HCT116 (cell line): ENCODE measurements at regions not wholly inside any gene's neighbourhood (a gene's known extent, or its start where the extent isn't known, plus 50 kb on each side); places are given as distances from the start of the nearest gene placed in this dataset.
A peak's percentile ranks its signal among the peaks of the same experiment; 100 is the strongest.

Experiments used
- ATAC-seq: fragments of 200-7000 bp; cut with Tn5 transposase; 2 replicates; pipeline ENCODE4 v1.9.1; 2020; ENCODE audit warnings: mild to moderate bottlenecking, moderate library complexity
- BruUV-seq: library from RNA; stranded (reverse); fragments of 400-500 nt; replicated peaks from 2 replicates; lab custom pipeline; 2021; lab: Mats Ljungman, UMichigan
- CTCF ChIA-PET: fragments of 300-600 bp; sonication (Branson Sonifier 250); formaldehyde crosslinking; loops from one replicate; lab custom pipeline; 2021; ENCODE audit warnings: antibody characterized with exemption; lab: Charles Lee
- POLR2A ChIA-PET: fragments of 300-600, 350-600 bp; sonication (Branson Sonifier 250); formaldehyde crosslinking; loops from one replicate; lab custom pipeline; 2021; ENCODE audit warnings: antibody characterized with exemption; lab: Charles Lee
- RAD21 ChIA-PET, 2 experiments: fragments of 300-600 bp; sonication (Branson Sonifier 250); formaldehyde crosslinking; loops; one replicate each; lab custom pipeline; 2023; ENCODE audit warnings: low total read pairs in 2 of 2; ENCODE audit not compliant: uncharacterized antibody in 2 of 2, unreplicated experiment in 2 of 2, low non-redundant PET in 1 of 2; lab: Charles Lee
- DNase-seq: peaks from one replicate; pipeline ENCODE4 v3.0.0-alpha.2; 2010; ENCODE audit warnings: low read depth, low spot score
- H2AFZ ChIP-seq: fragments of 200-600 bp; shearing (Covaris generic), sonication (generic); 2 replicates; pipeline ENCODE4 v1.6.1; 2017; ENCODE audit warnings: low read depth, mixed run types, mixed read lengths, antibody characterized with exemption, low read length; ENCODE audit not compliant: poor library complexity, severe bottlenecking
- H3K27ac ChIP-seq: 2 replicates; pipeline ENCODE4 v1.5.1; 2012; ENCODE audit warnings: low read depth, low read length
- H3K27me3 ChIP-seq: fragments of 200-600 bp; sonication (generic); 2 replicates; pipeline ENCODE4 v1.6.1; 2016; ENCODE audit warnings: mixed run types, low read length, mixed read lengths; ENCODE audit not compliant: insufficient read depth
- H3K36me3 ChIP-seq, 2 experiments: fragments of 200-500 bp in 1 of 2; fragments of 200-600 bp in 1 of 2; sonication (Bioruptor generic) in 1 of 2; sonication (generic) in 1 of 2; 2 replicates each; pipeline versions ENCODE4 v1.5.1 to v1.6.1; 2014 to 2016; ENCODE audit warnings: low read length in 2 of 2, inconsistent platforms in 1 of 2, mixed read lengths in 1 of 2, mixed run types in 1 of 2; ENCODE audit not compliant: insufficient read depth in 2 of 2, control insufficient read depth in 1 of 2
- H3K4me1 ChIP-seq, 2 experiments: fragments of 200-600 bp in 1 of 2; sonication (generic) in 1 of 2; 2 replicates each; pipeline versions ENCODE4 v1.5.1 to v1.6.1; 2012 to 2017; ENCODE audit warnings: low read length in 2 of 2, inconsistent platforms in 1 of 2, mild to moderate bottlenecking in 1 of 2, mixed read lengths in 1 of 2, mixed run types in 1 of 2, moderate library complexity in 1 of 2; ENCODE audit not compliant: insufficient read depth in 2 of 2, control insufficient read depth in 1 of 2
- H3K4me2 ChIP-seq: fragments of 200-600 bp; sonication (generic); 2 replicates; pipeline ENCODE4 v1.6.1; 2017; ENCODE audit warnings: mixed run types, low read length, mixed read lengths
- H3K4me3 ChIP-seq, 2 experiments: fragments of 200-600 bp in 1 of 2; sonication (generic) in 1 of 2; replicated peaks in 1 of 2; 2 replicates each; pipeline ENCODE4 v1.5.1; 2011 to 2016; ENCODE audit warnings: low read length in 2 of 2, control low read depth in 1 of 2, low read depth in 1 of 2, mild to moderate bottlenecking in 1 of 2, mixed read lengths in 1 of 2, mixed run types in 1 of 2
- H3K79me2 ChIP-seq: fragments of 200-600 bp; sonication (generic); 2 replicates; pipeline ENCODE4 v1.6.1; 2017; ENCODE audit warnings: mild to moderate bottlenecking, mixed run types, low read length, moderate library complexity, mixed read lengths; ENCODE audit not compliant: insufficient read depth
- H3K9ac ChIP-seq: fragments of 200-600 bp; sonication (generic); 2 replicates; pipeline ENCODE4 v1.6.1; 2016; ENCODE audit warnings: low read length, mixed read lengths
- H3K9me2 ChIP-seq: fragments of 200-600 bp; sonication (generic), shearing (Covaris generic); 2 replicates; pipeline ENCODE4 v1.6.1; 2017; ENCODE audit warnings: mixed run types, mild to moderate bottlenecking, moderate library complexity; ENCODE audit not compliant: insufficient read depth
- H3K9me3 ChIP-seq, 2 experiments: fragments of 200-500 bp in 1 of 2; fragments of 200-600 bp in 1 of 2; sonication (Bioruptor generic) in 1 of 2; sonication (generic) in 1 of 2; 2 replicates each; pipeline ENCODE4 v1.6.1; 2014 to 2017; ENCODE audit warnings: low read length in 2 of 2, mixed read lengths in 2 of 2, inconsistent platforms in 1 of 2, low read depth in 1 of 2, mild to moderate bottlenecking in 1 of 2, mixed run types in 1 of 2, moderate library complexity in 1 of 2; ENCODE audit not compliant: control insufficient read depth in 1 of 2, insufficient read depth in 1 of 2
- H4K20me1 ChIP-seq: fragments of 200-600 bp; sonication (generic), shearing (Covaris generic); 2 replicates; pipeline ENCODE4 v1.6.1; 2017; ENCODE audit warnings: mixed run types, mild to moderate bottlenecking, moderate library complexity; ENCODE audit not compliant: insufficient read depth
- CBX3 ChIP-seq: IDR thresholded peaks from 2 replicates; pipeline ENCODE4 v1.6.1; 2012; ENCODE audit warnings: low read depth
- CTCF ChIP-seq, 3 experiments: fragments of 200-600 bp in 1 of 3; sonication (generic) in 1 of 3; IDR thresholded peaks in 2 of 3; conservative IDR thresholded peaks in 1 of 3; 2 replicates each; pipeline ENCODE4 v1.5.1; 2012 to 2017; ENCODE audit warnings: low read depth in 2 of 3, low read length in 2 of 3, antibody characterized with exemption in 1 of 3, borderline replicate concordance in 1 of 3, control low read depth in 1 of 3, mild to moderate bottlenecking in 1 of 3, mixed read lengths in 1 of 3, mixed run types in 1 of 3, moderate library complexity in 1 of 3; ENCODE audit not compliant: insufficient read depth in 1 of 3
- EZH2 ChIP-seq: fragments of 200-600 bp; sonication (generic); IDR thresholded peaks from 2 replicates; pipeline ENCODE4 v1.6.1; 2017; ENCODE audit warnings: antibody characterized with exemption, mixed run types
- MAX ChIP-seq: IDR thresholded peaks from 2 replicates; pipeline ENCODE4 v1.6.1; 2012
- YY1 ChIP-seq: IDR thresholded peaks from 2 replicates; pipeline ENCODE4 v1.6.1; 2011; ENCODE audit warnings: low read length, low read depth, moderate library complexity, mild to moderate bottlenecking; ENCODE audit not compliant: insufficient replicate concordance; ENCODE audit errors: extremely low read depth
- ZBTB33 ChIP-seq: IDR thresholded peaks from 2 replicates; pipeline ENCODE4 v1.6.1; 2011; ENCODE audit warnings: mild to moderate bottlenecking, low read length, moderate library complexity; ENCODE audit not compliant: insufficient replicate concordance; ENCODE audit errors: extremely low read depth
- ZFX ChIP-seq: fragments of 450-650 bp; IDR thresholded peaks from 2 replicates; pipeline ENCODE4 v1.6.1; 2017
- intact Hi-C: fragments of 100-400 bp; cut with micrococcal nuclease; formaldehyde crosslinking; loops from 2 replicates; pipeline ENCODE4 v1.10.0; 2022

GRCh38 chr10:21171197-21171935 is 274.3 kb upstream of the NEBL start:
- no peaks in the 10 kb centered on the region for H3K79me2 ChIP-seq
- ATAC-seq = no peak
- no peak overlapping the region for H3K4me3 ChIP-seq
- no TSS peak for BruUV-seq
- no peaks in the 10 kb centered on the region for H4K20me1 ChIP-seq
- no peaks in the 10 kb centered on the region for H3K9me2 ChIP-seq
- H3K9me3 ChIP-seq = no peaks in the 10 kb centered on the region
- no peaks in the 10 kb centered on the region for H3K36me3 ChIP-seq
- ChIA-PET CTCF (interaction anchor here (1.4 kb wide), 1 partner anchor 12 kb away, joined by 3 read pairs; no protein-coding TSS in a partner anchor), RAD21 (interaction anchor here in 1 of 2 experiments (0.7 kb wide), 1 partner anchor 27 kb away, joined by 3 read pairs; no protein-coding TSS in a partner anchor), POLR2A (no interaction called here)
- intact Hi-C loops = loop anchor here (5.0 kb wide), 1 partner anchor 361 kb away; the partner anchor contains the start of gene MLLT10
- H2AFZ ChIP-seq = no peak overlapping the region
- no peak overlapping the region for H3K4me2 ChIP-seq
- H3K9ac ChIP-seq = no peak overlapping the region
- peak; percentile 12 for DNase-seq
- no peak overlapping the region for H3K27ac ChIP-seq
- TF ChIP-seq CTCF (IDR thresholded peaks at IDR 0.05 in 2 of 3, conservative IDR thresholded peaks at IDR 0.05 in 1 of 3; ENCODE audit: borderline replicate concordance in 1 of 3, insufficient read depth in 1 of 3, low read depth in 2 of 3, low read length in 2 of 3) (peak in 2 of 3 experiments; percentile 49 to 68; a peak in 4 of 6 replicates), EZH2 (no peak), MAX (no peak), ZFX (no peak), CBX3 (0 out of 2 replicates have a peak, but pooled peaks have one; percentile 17)
- peaks cover 18 to 32% of the 10 kb centered on the region in 2 experiments for H3K4me1 ChIP-seq
- no peaks in the 10 kb centered on the region for H3K27me3 ChIP-seq

- Histone ChIP-seq H3K9me2 (no peaks in the 10 kb centered on the region), H3K9ac (no peak overlapping the region), H2AFZ (no peak overlapping the region), H3K36me3 (no peaks in the 10 kb centered on the region), H3K9me3 (no peaks in the 10 kb centered on the region), H3K27ac (no peak overlapping the region), H3K79me2 (no peaks in the 10 kb centered on the region), H3K4me2 (no peak overlapping the region), H3K4me1 (peaks cover 7 to 20% of the 10 kb centered on the region in 2 experiments), H4K20me1 (no peaks in the 10 kb centered on the region), H3K4me3 (no peak overlapping the region), H3K27me3 (no peaks in the 10 kb centered on the region)
- no peak for DNase-seq
- BruUV-seq = no TSS peak
- intact Hi-C loops = loop anchor here (5.0 kb wide), 1 partner anchor 362 kb away; the partner anchor contains the start of gene MLLT10
- ChIA-PET RAD21 (no interaction called here), CTCF (no interaction called here), POLR2A (no interaction called here)
- ATAC-seq = no peak
- TF ChIP-seq ZBTB33 (no peak), YY1 (no peak), EZH2 (no peak)
Observed at GRCh38 chr10:21170216-21170615, 273.1 kb upstream of the NEBL start.
